HEK293 (cell line): ENCODE measurements at regions not wholly inside any gene's neighbourhood (a gene's known extent, or its start where the extent isn't known, plus 50 kb on each side); places are given as distances from the start of the nearest gene placed in this dataset.

Source experiments
- CTCF ChIA-PET: fragments of 350-600 bp; formaldehyde crosslinking; extraction: SDS; loops from one replicate; lab custom pipeline; 2021; ENCODE audit warnings: antibody characterized with exemption; lab: Yijun Ruan, JAX
- POLR2A ChIA-PET: fragments of 300-600 bp; formaldehyde crosslinking; extraction: SDS; loops from one replicate; lab custom pipeline; 2020; ENCODE audit warnings: antibody characterized with exemption, inconsistent platforms; lab: Yijun Ruan, JAX
- H3K27ac ChIP-seq: fragments of 200-500 bp; sonication (Bioruptor generic); 2 replicates; pipeline ENCODE4 v1.5.1; 2014; ENCODE audit warnings: low read depth, low read length, control low read depth, inconsistent platforms; ENCODE audit errors: extremely low read depth
- H3K36me3 ChIP-seq, 2 experiments: fragments of 200-500 bp in 1 of 2; sonication (Bioruptor generic) in 1 of 2; 1 replicate in 1 of 2; 2 replicates in 1 of 2; pipeline ENCODE4 v1.5.1; 2014 to 2017; ENCODE audit warnings: inconsistent platforms in 2 of 2, low read length in 2 of 2; ENCODE audit not compliant: control insufficient read depth in 2 of 2, insufficient read depth in 1 of 2
- H3K4me1 ChIP-seq: fragments of 200-500 bp; sonication (Bioruptor generic); 2 replicates; pipeline ENCODE4 v1.5.1; 2014; ENCODE audit warnings: mild to moderate bottlenecking, low read length, inconsistent platforms; ENCODE audit not compliant: control insufficient read depth, insufficient read depth
- H3K4me3 ChIP-seq: 2 replicates; pipeline ENCODE4 v1.5.1; 2011; ENCODE audit warnings: low read depth, mild to moderate bottlenecking, control low read depth, low read length, moderate library complexity
- H3K9me3 ChIP-seq: fragments of 200-500 bp; sonication (Bioruptor generic); 2 replicates; pipeline ENCODE4 v1.5.1; 2014; ENCODE audit warnings: low read depth, low read length, inconsistent platforms; ENCODE audit not compliant: control insufficient read depth, insufficient read depth
- BCL11A ChIP-seq: fragments of 450-650 bp; formaldehyde crosslinking; IDR thresholded peaks from 2 replicates; pipeline ENCODE4 v1.5.1; 2016; ENCODE audit warnings: low read depth, missing biosample characterization, missing genetic modification characterization
- FEZF1 ChIP-seq: fragments of 450-650 bp; formaldehyde crosslinking; IDR thresholded peaks from 2 replicates; pipeline ENCODE4 v1.5.1; 2016; ENCODE audit warnings: missing biosample characterization, missing genetic modification characterization
- IKZF3 ChIP-seq: fragments of 450-650 bp; IDR thresholded peaks from 2 replicates; pipeline ENCODE4 v1.5.0; 2018; ENCODE audit warnings: missing biosample characterization, mild to moderate bottlenecking, missing genetic modification characterization, moderate library complexity
- ZBTB10 ChIP-seq: fragments of 450-650 bp; formaldehyde crosslinking; IDR thresholded peaks from 2 replicates; pipeline ENCODE4 v1.5.1; 2016; ENCODE audit warnings: missing biosample characterization, missing genetic modification characterization
- ZBTB26 ChIP-seq: fragments of 450-650 bp; formaldehyde crosslinking; optimal IDR thresholded peaks from 2 replicates; pipeline ENCODE3; 2016; ENCODE audit warnings: missing biosample characterization, mild to moderate bottlenecking, missing genetic modification characterization
- ZFP41 ChIP-seq: fragments of 450-650 bp; formaldehyde crosslinking; IDR thresholded peaks from 2 replicates; pipeline ENCODE4 v1.5.1; 2016; ENCODE audit warnings: missing biosample characterization, missing genetic modification characterization, borderline replicate concordance
- ZNF133 ChIP-seq: fragments of 450-650 bp; formaldehyde crosslinking; IDR thresholded peaks from 2 replicates; pipeline ENCODE4 v1.5.1; 2016; ENCODE audit warnings: missing biosample characterization, missing genetic modification characterization
- ZNF146 ChIP-seq: fragments of 450-650 bp; formaldehyde crosslinking; IDR thresholded peaks from 2 replicates; pipeline ENCODE4 v1.5.1; 2016; ENCODE audit warnings: missing biosample characterization, missing genetic modification characterization
- ZNF155 ChIP-seq: fragments of 450-650 bp; formaldehyde crosslinking; IDR thresholded peaks from 2 replicates; pipeline ENCODE4 v1.5.1; 2016; ENCODE audit warnings: missing biosample characterization, missing genetic modification characterization
- ZNF221 ChIP-seq: fragments of 450-650 bp; formaldehyde crosslinking; IDR thresholded peaks from 2 replicates; pipeline ENCODE4 v1.5.1; 2017; ENCODE audit warnings: missing biosample characterization, missing genetic modification characterization, borderline replicate concordance
- ZNF433 ChIP-seq: fragments of 450-650 bp; formaldehyde crosslinking; IDR thresholded peaks from 2 replicates; pipeline ENCODE4 v1.5.1; 2016; ENCODE audit warnings: missing biosample characterization, missing genetic modification characterization, low read depth
- ZNF521 ChIP-seq: fragments of 450-650 bp; formaldehyde crosslinking; IDR thresholded peaks from 2 replicates; pipeline ENCODE4 v1.5.1; 2017; ENCODE audit warnings: missing biosample characterization, mild to moderate bottlenecking, missing genetic modification characterization
- TF ChIP-seq, protein P1 (sequence below): fragments of 450-650 bp; formaldehyde crosslinking; IDR thresholded peaks from 2 replicates; pipeline ENCODE4 v1.5.0; 2017; ENCODE audit warnings: missing biosample characterization, missing genetic modification characterization, borderline replicate concordance
- TF ChIP-seq, protein P2 (sequence below): fragments of 450-650 bp; formaldehyde crosslinking; IDR thresholded peaks from 2 replicates; pipeline ENCODE4 v1.5.1; 2017; ENCODE audit warnings: missing biosample characterization, missing genetic modification characterization
- TF ChIP-seq, protein P3 (sequence below): fragments of 450-650 bp; formaldehyde crosslinking; IDR thresholded peaks from 2 replicates; pipeline ENCODE4 v1.5.1; 2016; ENCODE audit warnings: missing biosample characterization, missing genetic modification characterization

- no peaks in the 10 kb centered on the region for H3K4me1 ChIP-seq
- CTCF ChIA-PET = no interaction called here
- POLR2A ChIA-PET = no interaction called here
Measured at GRCh38 chr13:80074143-80074752, 266.7 kb downstream of the SPRY2 start.

GRCh38 chr13:80072231-80072630 is 268.7 kb downstream of the SPRY2 start:
- ChIA-PET POLR2A (no interaction called here), CTCF (no interaction called here)
- H3K4me3 ChIP-seq = no peak overlapping the region
- no peaks in the 10 kb centered on the region for H3K9me3 ChIP-seq
- H3K4me1 ChIP-seq = no peaks in the 10 kb centered on the region
- H3K36me3 ChIP-seq = no peaks in the 10 kb centered on the region
- H3K27ac ChIP-seq = no peak overlapping the region
- no peak for TF ChIP-seq IKZF3
- TF ChIP-seq ZNF433 (tag by site-specific recombination) = no peak
- no peak for TF ChIP-seq FEZF1
- TF ChIP-seq ZNF221 (tag by site-specific recombination) = no peak
- no peak for TF ChIP-seq ZNF155 (tag by site-specific recombination)
- no peak for TF ChIP-seq ZFP41
- TF ChIP-seq ZNF133 = no peak
- TF ChIP-seq, protein P1, sequence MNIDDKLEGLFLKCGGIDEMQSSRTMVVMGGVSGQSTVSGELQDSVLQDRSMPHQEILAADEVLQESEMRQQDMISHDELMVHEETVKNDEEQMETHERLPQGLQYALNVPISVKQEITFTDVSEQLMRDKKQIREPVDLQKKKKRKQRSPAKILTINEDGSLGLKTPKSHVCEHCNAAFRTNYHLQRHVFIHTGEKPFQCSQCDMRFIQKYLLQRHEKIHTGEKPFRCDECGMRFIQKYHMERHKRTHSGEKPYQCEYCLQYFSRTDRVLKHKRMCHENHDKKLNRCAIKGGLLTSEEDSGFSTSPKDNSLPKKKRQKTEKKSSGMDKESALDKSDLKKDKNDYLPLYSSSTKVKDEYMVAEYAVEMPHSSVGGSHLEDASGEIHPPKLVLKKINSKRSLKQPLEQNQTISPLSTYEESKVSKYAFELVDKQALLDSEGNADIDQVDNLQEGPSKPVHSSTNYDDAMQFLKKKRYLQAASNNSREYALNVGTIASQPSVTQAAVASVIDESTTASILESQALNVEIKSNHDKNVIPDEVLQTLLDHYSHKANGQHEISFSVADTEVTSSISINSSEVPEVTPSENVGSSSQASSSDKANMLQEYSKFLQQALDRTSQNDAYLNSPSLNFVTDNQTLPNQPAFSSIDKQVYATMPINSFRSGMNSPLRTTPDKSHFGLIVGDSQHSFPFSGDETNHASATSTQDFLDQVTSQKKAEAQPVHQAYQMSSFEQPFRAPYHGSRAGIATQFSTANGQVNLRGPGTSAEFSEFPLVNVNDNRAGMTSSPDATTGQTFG (tag by site-specific recombination) = no peak

More at GRCh38 chr13:80074143-80074752, 266.7 kb downstream of the SPRY2 start:
- H3K27ac ChIP-seq = no peak overlapping the region
- TF ChIP-seq, protein P2, sequence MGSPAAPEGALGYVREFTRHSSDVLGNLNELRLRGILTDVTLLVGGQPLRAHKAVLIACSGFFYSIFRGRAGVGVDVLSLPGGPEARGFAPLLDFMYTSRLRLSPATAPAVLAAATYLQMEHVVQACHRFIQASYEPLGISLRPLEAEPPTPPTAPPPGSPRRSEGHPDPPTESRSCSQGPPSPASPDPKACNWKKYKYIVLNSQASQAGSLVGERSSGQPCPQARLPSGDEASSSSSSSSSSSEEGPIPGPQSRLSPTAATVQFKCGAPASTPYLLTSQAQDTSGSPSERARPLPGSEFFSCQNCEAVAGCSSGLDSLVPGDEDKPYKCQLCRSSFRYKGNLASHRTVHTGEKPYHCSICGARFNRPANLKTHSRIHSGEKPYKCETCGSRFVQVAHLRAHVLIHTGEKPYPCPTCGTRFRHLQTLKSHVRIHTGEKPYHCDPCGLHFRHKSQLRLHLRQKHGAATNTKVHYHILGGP (tag by site-specific recombination) = no peak
- TF ChIP-seq BCL11A (no peak), ZBTB26 (no peak), ZNF146 (tag by site-specific recombination) (no peak), ZBTB10 (tag by site-specific recombination) (no peak), ZNF521 (no peak)
- TF ChIP-seq, protein P1 (tag by site-specific recombination) = no peak
- TF ChIP-seq, protein P3, sequence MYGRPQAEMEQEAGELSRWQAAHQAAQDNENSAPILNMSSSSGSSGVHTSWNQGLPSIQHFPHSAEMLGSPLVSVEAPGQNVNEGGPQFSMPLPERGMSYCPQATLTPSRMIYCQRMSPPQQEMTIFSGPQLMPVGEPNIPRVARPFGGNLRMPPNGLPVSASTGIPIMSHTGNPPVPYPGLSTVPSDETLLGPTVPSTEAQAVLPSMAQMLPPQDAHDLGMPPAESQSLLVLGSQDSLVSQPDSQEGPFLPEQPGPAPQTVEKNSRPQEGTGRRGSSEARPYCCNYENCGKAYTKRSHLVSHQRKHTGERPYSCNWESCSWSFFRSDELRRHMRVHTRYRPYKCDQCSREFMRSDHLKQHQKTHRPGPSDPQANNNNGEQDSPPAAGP = no peak
- TF ChIP-seq, all 188 proteins: peak for 0
- Histone ChIP-seq H3K4me3 (no peak overlapping the region), H3K9me3 (no peaks in the 10 kb centered on the region), H3K36me3 (no peaks in the 10 kb centered on the region)
